ENCODE measurements at regions not wholly inside any gene's neighbourhood (a gene's known extent, or its start where the extent isn't known, plus 50 kb on each side); places are given as distances from the start of the nearest gene placed in this dataset.

DNA sequence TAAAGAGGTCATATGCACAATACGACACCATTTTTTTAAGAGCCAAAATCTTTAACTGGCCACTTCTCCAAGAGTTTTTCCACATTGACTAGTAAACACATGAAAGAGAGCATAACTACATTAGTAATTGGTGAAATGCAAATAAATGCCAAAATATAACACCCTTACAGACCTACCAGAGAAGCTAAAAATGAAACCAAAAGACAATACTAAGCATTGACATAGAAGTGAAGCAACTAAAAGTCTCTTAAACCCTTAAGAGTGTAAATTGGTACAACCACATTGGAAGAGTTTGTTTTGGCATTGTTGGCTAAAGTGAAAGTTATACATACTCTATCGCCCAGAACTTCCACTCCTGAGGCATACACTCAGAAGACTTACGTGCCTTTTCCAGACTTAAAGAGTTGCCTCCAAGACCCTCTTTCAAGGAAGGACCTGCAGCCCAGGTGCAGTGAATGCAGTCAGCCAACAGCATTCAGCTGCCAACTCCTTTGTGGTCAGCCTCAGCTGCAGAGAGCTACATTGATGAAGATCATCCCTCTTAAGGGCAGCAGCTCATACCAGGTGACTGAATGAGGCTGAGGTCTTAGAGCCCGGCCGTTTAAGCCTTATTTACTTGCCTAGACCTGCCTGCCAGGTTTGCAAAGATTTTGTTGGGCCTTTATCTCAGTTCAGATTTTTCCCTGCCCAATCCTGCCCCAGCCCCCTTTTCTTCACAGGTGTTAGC, 839.1 kb upstream of the ADGRL2 start:
- Mint-ChIP-seq H3K9me3 (ENCODE audit: low read depth, unreplicated experiment) (peaks cover 2% of the 10 kb centered on the region), H3K27me3 (ENCODE audit: unreplicated experiment) (no peaks in the 10 kb centered on the region), H3K27ac (ENCODE audit: unreplicated experiment) (no peak overlapping the region), H3K4me3 (ENCODE audit: low read depth, unreplicated experiment) (no peak overlapping the region), H3K36me3 (ENCODE audit: insufficient read depth, unreplicated experiment) (peaks cover 4% of the 10 kb centered on the region), H3K4me1 (ENCODE audit: low read depth, unreplicated experiment) (peaks cover 11% of the 10 kb centered on the region)
- no TSS peak for BruUV-seq (replicated peaks)
- no peak for TF ChIP-seq CTCF (IDR thresholded peaks at IDR 0.05; ENCODE audit: unreplicated experiment)
- CTCF ChIA-PET, result no interaction called here
- intact Hi-C loops (cut with micrococcal nuclease; ENCODE audit: unreplicated experiment), result no loop called here
- no peak for DNase-seq

DNA sequence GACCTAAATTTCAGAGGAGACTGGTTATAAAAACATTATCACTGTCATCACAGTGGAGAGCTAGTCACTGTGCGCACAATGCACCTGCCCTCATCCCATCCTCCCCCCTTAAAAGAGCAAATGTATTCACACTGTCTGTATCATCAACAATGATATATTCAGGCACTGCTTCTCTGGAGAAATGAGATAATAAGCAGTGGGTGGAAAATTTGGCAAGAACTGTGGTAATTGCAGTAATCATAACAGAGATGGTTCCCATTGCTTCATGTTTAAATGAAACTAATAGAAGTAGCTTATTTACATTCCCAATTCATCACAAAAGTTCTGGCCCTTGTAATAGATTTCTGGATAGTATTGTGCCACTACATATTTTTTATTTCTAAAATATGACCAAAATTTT, 867.4 kb upstream of the ADGRL2 start:
- no peak for TF ChIP-seq CTCF (IDR thresholded peaks at IDR 0.05; ENCODE audit: unreplicated experiment)
- CTCF ChIA-PET, result no interaction called here
- Mint-ChIP-seq H3K9me3 (ENCODE audit: low read depth, unreplicated experiment) (peaks cover 8% of the 10 kb centered on the region), H3K36me3 (ENCODE audit: insufficient read depth, unreplicated experiment) (no peaks in the 10 kb centered on the region), H3K4me1 (ENCODE audit: low read depth, unreplicated experiment) (no peaks in the 10 kb centered on the region), H3K27ac (ENCODE audit: unreplicated experiment) (no peak overlapping the region), H3K27me3 (ENCODE audit: unreplicated experiment) (no peaks in the 10 kb centered on the region), H3K4me3 (ENCODE audit: low read depth, unreplicated experiment) (no peak overlapping the region)
- DNase-seq, result no peak
- no TSS peak for BruUV-seq (replicated peaks)
- intact Hi-C loops (cut with micrococcal nuclease; ENCODE audit: unreplicated experiment), result no loop called here

DNA sequence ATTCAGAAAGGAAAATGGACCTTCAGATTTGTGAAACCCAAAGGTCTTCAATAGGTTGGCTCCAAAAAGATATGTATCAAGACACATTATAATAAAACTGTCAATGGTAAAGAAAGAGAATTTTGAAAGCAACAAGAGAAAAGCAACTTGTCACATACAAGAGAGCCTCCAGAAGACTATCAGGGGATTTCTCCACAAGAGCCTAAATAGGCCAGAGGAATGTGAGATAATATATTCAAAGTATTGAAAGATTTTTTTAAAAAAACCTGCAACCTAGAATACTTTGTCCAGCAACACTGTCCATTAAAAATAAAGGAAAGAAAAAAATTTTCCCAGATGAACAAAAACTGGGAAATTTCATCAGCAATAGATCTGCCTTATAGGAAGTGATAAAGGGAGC, 869.6 kb upstream of the ADGRL2 start:
- BruUV-seq (replicated peaks), result no TSS peak
- H3K36me3 Mint-ChIP-seq (ENCODE audit: insufficient read depth, unreplicated experiment), result no peaks in the 10 kb centered on the region
- H3K9me3 Mint-ChIP-seq (ENCODE audit: low read depth, unreplicated experiment), result peaks cover 6% of the 10 kb centered on the region
- no peak overlapping the region for H3K4me3 Mint-ChIP-seq (ENCODE audit: low read depth, unreplicated experiment)
- CTCF ChIA-PET, result no interaction called here
- DNase-seq, result no peak
- no peaks in the 10 kb centered on the region for H3K27me3 Mint-ChIP-seq (ENCODE audit: unreplicated experiment)
- intact Hi-C loops (cut with micrococcal nuclease; ENCODE audit: unreplicated experiment), result no loop called here
- no peak for TF ChIP-seq CTCF (IDR thresholded peaks at IDR 0.05; ENCODE audit: unreplicated experiment)
- no peaks in the 10 kb centered on the region for H3K4me1 Mint-ChIP-seq (ENCODE audit: low read depth, unreplicated experiment)
- H3K27ac Mint-ChIP-seq (ENCODE audit: unreplicated experiment), result no peak overlapping the region

GRCh38 chr1:80929868-80930508, 870.7 kb upstream of the ADGRL2 start:
- H3K9me3 Mint-ChIP-seq (ENCODE audit: low read depth, unreplicated experiment), result peaks cover 6% of the 10 kb centered on the region
- H3K27ac Mint-ChIP-seq (ENCODE audit: unreplicated experiment), result no peak overlapping the region
- H3K27me3 Mint-ChIP-seq (ENCODE audit: unreplicated experiment), result no peaks in the 10 kb centered on the region
- CTCF ChIA-PET, result no interaction called here
- no peaks in the 10 kb centered on the region for H3K4me1 Mint-ChIP-seq (ENCODE audit: low read depth, unreplicated experiment)
- DNase-seq, result no peak
- BruUV-seq (replicated peaks), result no TSS peak
- TF ChIP-seq CTCF (IDR thresholded peaks at IDR 0.05; ENCODE audit: unreplicated experiment), result no peak
- H3K4me3 Mint-ChIP-seq (ENCODE audit: low read depth, unreplicated experiment), result no peak overlapping the region
- no peaks in the 10 kb centered on the region for H3K36me3 Mint-ChIP-seq (ENCODE audit: insufficient read depth, unreplicated experiment)
- intact Hi-C loops (cut with micrococcal nuclease; ENCODE audit: unreplicated experiment), result no loop called here
